GM12872 (cell line): ENCODE measurements at regions not wholly inside any gene's neighbourhood (a gene's known extent, or its start where the extent isn't known, plus 50 kb on each side); places are given as distances from the start of the nearest gene placed in this dataset.

Source experiments
- TF ChIP-seq, protein P1 (sequence below): IDR thresholded peaks from 3 replicates; pipeline ENCODE4 v1.5.1; 2011; ENCODE audit warnings: low read depth, mild to moderate bottlenecking, low read length, moderate library complexity; ENCODE audit not compliant: insufficient read depth

- TF ChIP-seq, protein P1, sequence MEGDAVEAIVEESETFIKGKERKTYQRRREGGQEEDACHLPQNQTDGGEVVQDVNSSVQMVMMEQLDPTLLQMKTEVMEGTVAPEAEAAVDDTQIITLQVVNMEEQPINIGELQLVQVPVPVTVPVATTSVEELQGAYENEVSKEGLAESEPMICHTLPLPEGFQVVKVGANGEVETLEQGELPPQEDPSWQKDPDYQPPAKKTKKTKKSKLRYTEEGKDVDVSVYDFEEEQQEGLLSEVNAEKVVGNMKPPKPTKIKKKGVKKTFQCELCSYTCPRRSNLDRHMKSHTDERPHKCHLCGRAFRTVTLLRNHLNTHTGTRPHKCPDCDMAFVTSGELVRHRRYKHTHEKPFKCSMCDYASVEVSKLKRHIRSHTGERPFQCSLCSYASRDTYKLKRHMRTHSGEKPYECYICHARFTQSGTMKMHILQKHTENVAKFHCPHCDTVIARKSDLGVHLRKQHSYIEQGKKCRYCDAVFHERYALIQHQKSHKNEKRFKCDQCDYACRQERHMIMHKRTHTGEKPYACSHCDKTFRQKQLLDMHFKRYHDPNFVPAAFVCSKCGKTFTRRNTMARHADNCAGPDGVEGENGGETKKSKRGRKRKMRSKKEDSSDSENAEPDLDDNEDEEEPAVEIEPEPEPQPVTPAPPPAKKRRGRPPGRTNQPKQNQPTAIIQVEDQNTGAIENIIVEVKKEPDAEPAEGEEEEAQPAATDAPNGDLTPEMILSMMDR, result no peak
Observed at GRCh38 chr7:153886506-153887441, 165.4 kb upstream of the DPP6 start.

- TF ChIP-seq, protein P1, result no peak
Observed at GRCh38 chr7:153887749-153888569, 164.2 kb upstream of the DPP6 start.

- TF ChIP-seq, protein P1, result no peak
Observed at GRCh38 chr7:153891990-153892389, 160.2 kb upstream of the DPP6 start.

GRCh38 chr7:153902862-153903261 is 149.3 kb upstream of the DPP6 start:
- TF ChIP-seq, protein P1, result no peak

DNA sequence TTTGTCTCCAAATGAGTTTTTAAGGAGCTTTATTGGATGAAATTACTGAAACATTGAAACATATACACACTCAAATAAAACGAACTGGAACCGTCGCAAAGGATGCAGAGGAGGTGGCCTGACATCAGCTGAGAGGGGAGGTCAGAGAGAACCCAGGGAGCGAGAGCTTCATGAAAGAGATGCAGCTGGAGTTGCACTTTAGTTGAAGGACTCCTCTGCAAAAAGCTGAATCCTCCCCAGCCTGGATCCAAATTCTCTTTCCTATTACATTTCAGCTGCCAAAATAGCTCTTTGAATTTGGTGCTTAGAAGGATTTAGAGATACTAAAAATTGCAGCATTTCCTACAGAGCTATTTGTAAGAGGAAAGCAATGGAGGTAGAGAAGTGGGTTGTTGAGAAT is 140.0 kb upstream of the DPP6 start:
- TF ChIP-seq, protein P1, result no peak

DNA sequence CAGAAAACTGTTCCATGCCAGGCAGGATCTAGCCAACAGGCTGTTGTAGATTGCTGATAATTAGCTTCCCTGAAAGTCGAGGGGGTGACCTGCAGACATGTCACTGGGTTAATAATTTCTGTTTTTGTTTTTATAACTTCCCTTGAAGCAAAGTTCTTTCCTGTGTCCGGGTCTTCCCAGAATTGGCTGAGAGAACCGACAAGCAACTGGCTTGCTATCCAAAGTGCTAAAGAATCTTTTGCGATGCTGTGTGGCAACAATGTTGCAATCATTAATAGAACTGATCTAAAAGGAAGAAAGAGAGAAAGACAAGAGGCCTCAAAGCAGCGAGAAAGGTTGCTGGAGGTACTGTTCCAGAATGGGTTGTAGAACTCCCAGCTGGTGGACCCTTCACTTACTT is 132.1 kb upstream of the DPP6 start:
- TF ChIP-seq, protein P1, result no peak

DNA sequence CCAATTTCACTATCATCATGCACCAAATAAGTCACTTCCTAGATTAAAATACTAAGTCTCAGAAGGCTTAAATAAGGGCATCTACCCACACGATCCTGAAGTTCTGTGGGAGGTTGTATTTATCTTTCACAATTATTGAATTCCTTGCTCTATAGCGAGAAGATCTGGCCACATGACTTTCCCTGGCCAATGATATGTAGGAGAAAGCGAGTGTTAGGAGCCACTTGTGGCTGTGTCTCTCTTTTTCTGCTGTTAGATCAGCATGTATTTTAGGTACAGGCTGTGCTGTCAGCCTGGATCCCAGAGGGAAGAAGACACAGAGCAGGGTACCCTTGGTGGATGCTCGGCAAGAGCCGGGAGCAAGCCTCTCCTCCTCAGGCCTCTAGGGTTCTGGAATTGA is 131.3 kb upstream of the DPP6 start:
- TF ChIP-seq, protein P1, result no peak
